ENCODE measurements at regions not wholly inside any gene's neighbourhood (a gene's known extent, or its start where the extent isn't known, plus 50 kb on each side); places are given as distances from the start of the nearest gene placed in this dataset.

GRCh38 chr6:134482593-134483270 is 164.8 kb upstream of the SGK1 start:
- H3K4me3 ChIP-seq (ENCODE audit: extremely low read depth in 1 of 4, insufficient read depth in 2 of 4, low read depth in 3 of 4, low read length in 4 of 4): no peak overlapping the region
- no peak overlapping the region for H3K14ac ChIP-seq (ENCODE audit: insufficient read length)
- FAIRE-seq (no peak), DNase-seq (ENCODE audit: low read depth in 1 of 2, low spot score in 2 of 2) (no peak)
- H3K36me3 ChIP-seq (ENCODE audit: control insufficient read depth in 2 of 4, insufficient read depth in 4 of 4, low read length in 3 of 4): no peaks in the 10 kb centered on the region
- H3K9ac ChIP-seq (replicated peaks in 1 of 4; ENCODE audit: extremely low read depth in 1 of 4, low read depth in 3 of 4, low read length in 3 of 4): no peak overlapping the region
- no peak overlapping the region for H2BK15ac ChIP-seq (ENCODE audit: low read length)
- no peak overlapping the region for H4K91ac ChIP-seq (replicated peaks; ENCODE audit: insufficient read length, low read length)
- no peak overlapping the region for H3K18ac ChIP-seq (ENCODE audit: extremely low read depth, low read length)
- H3K4me1 ChIP-seq (replicated peaks in 1 of 4; ENCODE audit: control insufficient read depth in 3 of 4, insufficient read depth in 4 of 4, low read length in 3 of 4): peaks cover 0 to 5% (median 2%) of the 10 kb centered on the region in 4 experiments; a peak in 2 of 7 replicates
- H2AK5ac ChIP-seq (ENCODE audit: low read depth, low read length): no peak overlapping the region
- H3K27me3 ChIP-seq (replicated peaks in 1 of 4; ENCODE audit: control insufficient read depth in 3 of 4, extremely low read depth in 1 of 4, insufficient read depth in 3 of 4, low read length in 3 of 4): no peaks in the 10 kb centered on the region
- H3K23ac ChIP-seq (ENCODE audit: insufficient read length): no peak overlapping the region
- no peaks in the 10 kb centered on the region for H4K20me1 ChIP-seq (replicated peaks in 1 of 2; ENCODE audit: control insufficient read depth in 1 of 2, insufficient read depth in 2 of 2, low read length in 2 of 2)
- no peaks in the 10 kb centered on the region for H3K9me3 ChIP-seq (ENCODE audit: insufficient read depth in 2 of 2, low read depth in 1 of 2, low read length in 1 of 2)
- POLR2A ChIA-PET (ENCODE audit: partially characterized antibody): no interaction called here
- H3K4me2 ChIP-seq (ENCODE audit: insufficient read depth in 1 of 2, low read depth in 2 of 2, low read length in 2 of 2): no peak overlapping the region
- no peaks in the 10 kb centered on the region for H3K23me2 ChIP-seq (ENCODE audit: low read depth, low read length)
- no peak overlapping the region for H3K4ac ChIP-seq (replicated peaks; ENCODE audit: insufficient read length, low read depth, low read length)
- H3K56ac ChIP-seq (replicated peaks; ENCODE audit: insufficient read length, low read depth, low read length): no peak overlapping the region
- H3K79me1 ChIP-seq (ENCODE audit: low read depth, low read length): no peaks in the 10 kb centered on the region
- no peak overlapping the region for H2BK120ac ChIP-seq (replicated peaks; ENCODE audit: low read depth, low read length)
- no peak overlapping the region for H3K27ac ChIP-seq (ENCODE audit: low read depth, low read length)
- H3K79me2 ChIP-seq (ENCODE audit: control insufficient read depth in 1 of 2, insufficient read depth in 2 of 2, low read length in 2 of 2): no peaks in the 10 kb centered on the region
- CTCF ChIA-PET (ENCODE audit: partially characterized antibody): interaction anchor here (1.0 to 1.2 kb wide), 3 partner anchors 35 to 289 kb away, joined by 3 to 4 read pairs (median 3); no protein-coding TSS in a partner anchor
- no peak overlapping the region for H4K8ac ChIP-seq (ENCODE audit: extremely low read depth, insufficient read depth, low read length)
- no peak overlapping the region for H4K5ac ChIP-seq (ENCODE audit: insufficient read length, low read depth, low read length)
- no peak overlapping the region for H2BK5ac ChIP-seq (ENCODE audit: low read depth, low read length)
- H2AFZ ChIP-seq (ENCODE audit: low read length): no peak overlapping the region
- no peak overlapping the region for H2BK12ac ChIP-seq (ENCODE audit: low read depth, low read length)
- no peak overlapping the region for H2BK20ac ChIP-seq (ENCODE audit: low read length)
- WGBS, 2 experiments (ENCODE audit: extremely low coverage in 1 of 2, insufficient coverage in 1 of 2, insufficient read length in 1 of 2, insufficient replicate concordance in 2 of 2, low coverage in 1 of 2, low lambda C conversion rate in 2 of 2, missing lambda C conversion rate in 1 of 2): 93% methylated on average over 12 of the region's 12 CpGs; no CpG with 5 or more reads in 1 of the 2 experiments
- TF ChIP-seq TCF12 (IDR thresholded peaks at IDR 0.05; ENCODE audit: low read depth, low read length): no peak
- no peak for TF ChIP-seq SP4 (IDR thresholded peaks at IDR 0.05; ENCODE audit: low read length)
- TF ChIP-seq CREB1 (IDR thresholded peaks at IDR 0.05): no peak
- no peak for TF ChIP-seq TAF1 (IDR thresholded peaks at IDR 0.05; ENCODE audit: low read depth, low read length)
- no peak for TF ChIP-seq TAF7 (optimal IDR thresholded peaks at IDR 0.05; ENCODE audit: borderline replicate concordance, low read depth, low read length)
- no peak for TF ChIP-seq TBP (IDR thresholded peaks at IDR 0.05; ENCODE audit: low read depth, low read length)
- TF ChIP-seq SIX5 (IDR thresholded peaks at IDR 0.05; ENCODE audit: low read depth, low read length): no peak
- no peak for TF ChIP-seq JUND (IDR thresholded peaks at IDR 0.05; ENCODE audit: low read length)
- TF ChIP-seq USF2 (IDR thresholded peaks at IDR 0.05; ENCODE audit: low read length): no peak
- no peak for TF ChIP-seq BRCA1 (IDR thresholded peaks at IDR 0.05; ENCODE audit: low read depth, low read length)
- no peak for TF ChIP-seq KDM4A (IDR thresholded peaks at IDR 0.05; ENCODE audit: low read depth, low read length, severe bottlenecking)
- no peak for TF ChIP-seq POLR2A (IDR thresholded peaks at IDR 0.05; ENCODE audit: control extremely low read depth in 1 of 2, low read depth in 2 of 2, low read length in 2 of 2)
- no peak for TF ChIP-seq HDAC2 (IDR thresholded peaks at IDR 0.05; ENCODE audit: borderline replicate concordance in 1 of 2, low read depth in 2 of 2, low read length in 2 of 2)
